ENCODE measurements at regions not wholly inside any gene's neighbourhood (a gene's known extent, or its start where the extent isn't known, plus 50 kb on each side); places are given as distances from the start of the nearest gene placed in this dataset.

DNA sequence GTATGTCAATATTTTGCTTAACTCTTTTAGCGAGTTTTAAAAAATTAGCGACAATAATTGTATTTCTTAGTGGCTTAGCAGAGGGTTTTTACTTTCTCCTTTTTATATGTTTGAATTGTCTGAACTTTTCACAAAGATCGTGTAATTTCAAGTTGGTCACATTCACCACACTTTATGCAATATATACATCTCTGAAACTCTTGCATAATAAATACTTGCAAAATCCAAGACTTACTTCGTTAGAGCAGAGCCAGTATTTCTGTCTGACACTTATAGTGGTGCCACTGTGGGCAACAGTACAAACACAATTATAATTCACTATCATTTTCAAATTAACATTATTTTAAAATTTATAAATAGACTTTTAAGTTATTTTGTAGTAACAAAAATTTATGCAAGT is 62.0 kb downstream of the SUCNR1 start:
- no peak for DNase-seq

DNA sequence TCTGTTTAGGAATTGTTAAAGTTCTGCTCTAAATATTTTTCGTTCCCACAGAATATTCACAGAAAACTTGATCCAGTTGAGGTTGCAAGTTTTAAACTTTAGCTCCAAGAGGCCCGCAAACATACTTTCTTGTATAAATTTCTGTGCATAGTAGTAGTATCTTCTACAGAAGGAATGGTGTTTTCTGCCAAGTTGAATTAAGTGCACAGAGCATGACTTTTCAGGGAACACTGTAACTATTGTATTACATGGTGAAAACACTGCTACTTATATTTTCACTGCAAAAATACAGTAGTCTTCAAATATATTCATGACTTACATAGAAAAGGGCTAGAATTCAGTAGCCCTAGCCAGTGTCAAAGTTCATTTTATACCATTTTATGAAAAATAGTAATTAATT is 67.0 kb downstream of the SUCNR1 start:
- no peak for DNase-seq

DNA sequence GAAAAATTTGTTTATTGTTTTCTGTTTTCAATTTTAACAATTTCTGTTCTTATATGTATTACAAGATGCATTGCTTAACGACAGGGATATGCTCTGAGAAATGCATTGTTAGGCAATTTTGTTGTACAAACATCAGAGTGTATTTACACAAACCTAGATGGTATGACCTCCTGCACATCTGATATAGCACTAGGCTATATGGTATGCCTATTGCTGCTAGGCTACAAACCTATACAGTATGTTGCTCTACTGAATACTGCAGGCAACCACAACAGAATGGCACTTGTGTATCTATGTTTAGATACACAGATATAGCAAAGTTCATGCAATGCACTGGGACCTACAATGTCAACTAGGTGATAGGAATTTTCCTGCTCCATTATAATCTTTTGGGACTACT is 70.1 kb downstream of the SUCNR1 start:
- no peak for DNase-seq

DNA sequence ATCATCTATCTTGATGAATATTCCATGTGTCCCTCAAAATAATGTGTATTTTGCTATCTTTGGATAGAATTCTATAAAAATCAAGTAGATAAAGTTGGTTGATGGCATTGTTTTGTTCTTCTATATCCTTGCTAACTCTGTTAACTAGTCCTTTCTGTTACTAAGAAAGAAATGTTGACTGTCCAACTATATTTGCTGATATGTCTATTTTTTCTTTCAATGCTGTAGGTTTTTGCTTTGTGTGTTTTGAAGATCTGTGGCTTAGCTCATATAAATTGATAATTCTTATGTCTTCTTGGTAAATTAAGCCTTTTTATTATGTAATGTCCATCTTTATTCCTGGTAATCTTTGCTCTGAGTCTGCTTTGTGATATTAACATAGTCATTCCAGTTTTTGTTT is 70.9 kb downstream of the SUCNR1 start:
- no peak for DNase-seq

DNA sequence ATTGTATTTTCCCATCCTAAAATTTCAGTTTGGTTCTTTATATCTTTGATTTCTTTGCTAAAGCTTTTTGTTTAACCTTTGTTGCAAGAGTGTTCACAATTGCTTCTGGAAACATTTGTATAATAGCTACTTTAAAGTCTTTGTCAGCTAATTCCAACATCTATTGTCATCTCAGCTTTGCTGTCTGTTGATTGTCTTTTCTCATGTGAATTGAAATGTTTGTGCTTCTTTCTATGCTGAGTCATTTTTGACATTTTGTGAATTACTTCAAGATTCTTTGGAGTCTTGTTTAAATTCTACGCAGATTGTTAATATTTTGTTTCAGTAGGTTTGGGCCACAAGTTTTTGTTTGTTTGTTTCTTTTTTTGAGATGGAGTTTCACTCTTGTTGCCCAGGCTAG is 73.2 kb downstream of the SUCNR1 start:
- DNase-seq = no peak

DNA sequence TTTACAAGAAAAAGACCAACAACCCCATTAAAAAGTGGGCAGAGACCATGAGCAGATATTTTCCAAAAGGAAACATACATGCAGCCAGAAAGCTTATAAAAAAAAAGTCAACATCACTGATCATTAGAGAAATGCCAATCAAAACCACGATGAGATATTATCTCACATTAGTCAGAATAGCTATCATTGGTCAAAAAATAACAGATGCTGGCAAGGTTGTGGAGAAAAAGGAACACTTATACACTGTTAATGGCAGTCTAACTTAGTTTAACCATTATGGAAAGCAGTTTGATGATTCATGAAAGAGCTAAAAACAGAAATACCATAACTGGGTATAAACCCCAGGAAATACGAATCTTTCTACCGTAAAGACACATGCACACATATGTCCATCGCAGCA is 76.3 kb downstream of the SUCNR1 start:
- no peak for DNase-seq

DNA sequence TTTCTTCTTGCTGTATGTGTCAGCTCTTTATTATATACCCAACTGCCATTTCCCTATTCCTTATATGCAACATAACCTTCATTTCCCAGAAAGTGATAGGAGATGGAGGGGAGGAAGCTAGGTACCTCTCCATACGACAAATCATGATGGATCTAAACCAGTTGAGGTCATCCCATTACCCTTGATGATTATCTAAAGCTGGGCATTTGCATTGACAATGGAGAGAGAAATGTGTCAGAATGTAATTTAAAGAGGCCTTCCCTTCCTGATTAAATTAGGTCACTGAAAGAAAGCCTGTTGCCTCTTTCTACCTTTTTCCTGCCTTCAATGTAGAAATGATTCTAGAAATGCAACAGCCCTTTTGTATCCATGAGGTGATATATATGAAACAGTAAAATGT is 81.9 kb downstream of the SUCNR1 start:
- no peak for DNase-seq

DNA sequence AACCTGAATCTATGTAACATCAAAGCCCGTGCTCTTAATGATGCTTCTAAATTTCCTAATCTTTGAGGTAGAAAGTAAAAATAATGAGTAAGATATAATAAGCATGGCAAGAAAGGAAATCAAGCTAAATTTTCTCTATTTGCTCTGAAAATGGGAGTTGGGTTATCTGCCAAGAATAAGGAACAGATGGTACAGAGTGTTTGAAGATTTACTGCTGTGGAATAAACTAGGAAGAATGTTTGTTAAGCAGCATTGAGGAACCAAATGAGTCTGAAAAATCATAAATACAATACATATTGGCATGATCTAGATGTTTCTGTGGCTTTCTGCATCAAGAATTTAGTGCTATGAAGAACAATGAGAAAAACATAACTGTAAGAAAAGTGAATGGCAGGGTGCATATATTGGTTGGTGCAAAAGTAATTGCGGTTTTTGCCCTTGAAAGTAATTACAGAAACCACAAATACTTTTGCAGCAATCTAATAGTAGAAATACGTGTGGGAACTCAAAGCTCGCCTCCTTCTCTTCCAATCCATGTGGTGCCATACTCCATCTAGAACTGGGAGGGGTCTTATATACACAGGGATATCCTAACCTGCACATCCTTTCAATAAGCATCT is 87.6 kb downstream of the SUCNR1 start:
- no peak for DNase-seq

DNA sequence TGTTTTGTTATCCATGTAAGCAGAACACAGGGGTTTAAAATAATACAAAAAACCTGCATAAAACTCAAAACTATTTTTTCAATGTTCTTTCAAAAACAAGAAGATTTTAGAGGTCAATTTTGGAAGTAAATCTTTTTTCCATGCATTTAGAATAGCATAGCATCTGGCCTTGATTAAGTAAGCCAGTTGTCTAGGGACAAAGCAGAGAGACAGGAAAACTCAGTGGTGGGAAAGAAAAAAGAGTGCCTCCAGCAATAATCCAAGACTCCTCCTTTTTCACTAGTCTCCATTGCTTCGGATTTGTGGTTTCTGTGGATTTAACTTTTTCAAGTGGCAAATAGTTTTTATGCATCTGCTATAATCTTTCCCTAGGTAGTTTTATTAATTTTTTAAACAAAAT is 88.9 kb downstream of the SUCNR1 start:
- DNase-seq = no peak

DNA sequence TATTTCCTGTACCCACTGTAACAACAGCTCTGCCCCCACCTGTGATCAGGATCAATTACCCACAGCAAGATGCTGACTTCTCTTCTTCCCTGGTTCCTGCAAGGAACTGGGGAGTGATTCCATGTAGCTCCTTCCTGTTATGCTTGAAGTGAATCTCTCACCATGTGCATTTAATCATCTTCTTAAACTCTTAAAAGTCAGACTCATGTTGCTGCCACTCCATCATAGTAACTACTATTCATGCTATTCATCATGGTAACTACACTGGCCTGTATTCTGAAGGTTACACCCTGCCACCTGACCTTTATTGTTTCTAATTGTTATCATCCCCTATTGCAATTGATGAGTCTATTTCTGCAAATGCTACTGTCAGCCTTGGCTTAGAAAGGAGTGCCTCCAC is 89.5 kb downstream of the SUCNR1 start:
- DNase-seq = no peak

DNA sequence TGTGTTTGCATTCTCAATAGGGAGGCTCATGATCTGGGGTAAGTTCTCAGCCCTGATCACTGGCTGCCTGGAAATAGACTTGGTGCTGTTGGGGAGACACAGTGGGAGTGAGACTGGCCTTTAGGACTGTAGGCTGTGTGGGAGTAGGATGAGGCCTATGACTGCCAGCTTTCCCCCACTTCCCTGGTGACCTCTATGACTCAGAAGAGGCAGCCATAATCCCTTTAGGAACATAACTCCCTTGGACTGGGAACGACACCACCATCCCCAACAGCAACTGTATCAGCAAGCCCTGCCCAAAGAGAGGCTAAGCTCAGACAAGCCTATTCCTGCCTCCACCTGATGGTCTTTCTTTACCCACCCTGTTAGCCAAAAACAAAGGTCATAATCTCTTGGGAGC is 91.3 kb downstream of the SUCNR1 start:
- DNase-seq = no peak

DNA sequence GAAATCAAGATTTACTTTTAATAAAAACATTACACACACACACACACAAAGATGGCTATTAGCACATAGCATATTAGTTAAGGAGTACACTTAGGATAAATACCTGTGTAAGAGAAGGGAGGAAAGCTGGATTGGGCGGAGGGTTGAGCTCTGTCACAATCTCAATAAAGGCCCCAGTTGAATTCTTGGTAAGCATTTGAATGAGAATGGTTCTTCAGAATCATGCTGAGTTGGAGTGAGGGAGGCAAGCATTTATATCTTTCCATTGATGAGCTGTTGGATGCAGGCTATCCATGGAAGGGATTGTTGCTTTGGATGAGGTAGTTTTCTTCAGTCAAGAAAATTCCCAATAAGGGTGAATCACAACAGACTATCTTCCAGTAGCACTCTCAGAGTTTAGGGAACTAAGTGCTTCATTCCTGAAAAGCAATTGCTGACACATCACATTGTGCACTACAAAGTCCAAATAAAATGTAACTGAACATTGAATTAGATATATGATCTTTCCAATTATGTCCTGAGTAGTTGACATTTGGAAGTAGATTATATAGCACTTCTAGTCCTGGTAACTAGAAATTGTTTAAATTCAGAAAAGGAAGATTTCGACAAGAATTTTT is 95.7 kb downstream of the SUCNR1 start:
- DNase-seq = no peak

DNA sequence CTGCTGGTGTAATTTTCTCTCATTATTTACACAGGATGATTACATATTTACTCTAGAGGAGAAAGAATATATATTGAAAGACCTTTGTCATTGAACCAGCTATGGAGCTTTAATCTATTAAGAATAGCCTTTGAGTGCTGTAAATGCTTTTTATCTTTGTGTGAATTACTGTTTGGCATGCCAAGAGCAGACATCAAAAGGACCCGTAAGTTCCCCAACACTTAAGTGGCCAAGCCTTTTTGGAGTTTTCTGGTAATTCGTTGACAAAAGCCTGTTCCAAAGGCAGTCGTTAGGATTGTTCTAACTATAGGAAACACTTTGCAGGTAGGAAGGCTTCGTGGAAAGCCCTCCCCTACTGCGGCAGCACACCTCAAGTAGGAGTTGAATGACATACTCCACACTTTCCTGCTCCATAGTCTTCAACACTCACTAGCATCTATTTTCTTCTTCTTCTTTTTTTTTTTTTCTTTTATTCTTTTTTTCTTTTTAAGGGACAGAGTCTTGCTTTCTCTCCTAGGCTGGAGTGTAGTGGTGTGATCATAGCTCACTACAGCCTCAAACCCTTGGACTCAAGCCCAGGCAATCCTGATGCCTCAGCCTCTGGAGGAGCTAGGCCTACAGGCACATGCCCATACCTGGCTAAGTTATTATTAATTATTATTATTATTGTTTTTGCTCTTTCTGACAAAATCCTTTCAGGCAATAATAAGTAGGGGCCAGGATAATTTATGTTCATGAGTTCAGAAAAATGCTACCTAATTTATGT is 98.6 kb downstream of the SUCNR1 start:
- DNase-seq = no peak

DNA sequence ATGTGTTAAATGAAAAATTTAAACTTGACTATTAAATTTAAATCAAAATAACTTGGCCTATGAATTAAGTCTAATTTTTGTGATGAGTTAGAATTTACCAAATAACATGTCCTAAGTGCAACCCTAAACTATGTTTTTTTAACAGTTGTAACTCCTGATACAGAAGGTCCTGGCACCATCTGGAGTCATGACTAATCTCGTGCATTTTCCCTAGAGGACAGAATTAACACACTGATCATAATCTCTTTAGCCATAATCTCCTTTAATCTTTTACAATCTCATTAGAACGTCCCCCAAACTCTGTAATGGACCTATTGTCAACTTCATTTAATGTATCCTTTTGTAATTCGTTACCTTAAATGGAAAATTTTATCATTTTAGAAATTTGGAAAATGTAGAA is 100.6 kb downstream of the SUCNR1 start:
- DNase-seq = no peak

DNA sequence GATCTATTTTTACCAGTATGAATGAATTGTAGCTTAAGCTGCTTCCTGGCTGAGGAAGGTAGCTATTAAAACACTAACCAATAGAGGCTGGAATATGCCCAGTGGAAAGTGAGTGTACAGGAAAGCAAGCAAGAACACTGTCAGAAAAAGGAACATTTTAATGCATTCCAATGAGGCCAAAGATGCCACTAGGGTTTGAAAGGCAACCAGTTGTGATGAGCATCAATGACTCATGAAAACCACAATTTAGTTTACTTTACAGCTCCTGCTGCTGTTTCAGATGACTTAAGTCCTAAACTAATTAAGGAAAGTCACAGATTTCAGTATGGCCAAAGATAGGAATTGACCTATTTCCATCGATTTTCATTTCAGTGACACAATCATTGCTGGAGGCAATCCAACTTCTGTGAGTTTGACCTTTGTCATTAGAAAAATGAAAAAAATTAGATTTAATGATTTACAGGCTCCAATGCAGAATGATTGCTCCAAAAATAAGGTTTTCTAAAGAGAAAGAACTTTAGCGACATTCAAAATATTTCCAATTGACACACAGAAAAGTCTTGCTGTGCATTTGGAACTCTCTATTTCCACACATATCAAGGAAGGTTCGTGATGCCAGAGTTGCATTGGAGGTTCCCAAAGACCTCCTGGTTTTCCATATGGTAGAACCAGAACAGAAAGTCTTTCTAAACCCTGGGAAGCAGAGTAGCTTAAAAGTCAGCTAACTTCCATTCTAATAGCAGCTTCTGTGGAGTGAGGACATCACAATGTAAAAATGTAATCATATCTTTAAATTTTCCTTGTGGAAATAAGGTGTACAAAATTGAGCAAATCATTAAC is 103.0 kb downstream of the SUCNR1 start:
- no peak for DNase-seq

DNA sequence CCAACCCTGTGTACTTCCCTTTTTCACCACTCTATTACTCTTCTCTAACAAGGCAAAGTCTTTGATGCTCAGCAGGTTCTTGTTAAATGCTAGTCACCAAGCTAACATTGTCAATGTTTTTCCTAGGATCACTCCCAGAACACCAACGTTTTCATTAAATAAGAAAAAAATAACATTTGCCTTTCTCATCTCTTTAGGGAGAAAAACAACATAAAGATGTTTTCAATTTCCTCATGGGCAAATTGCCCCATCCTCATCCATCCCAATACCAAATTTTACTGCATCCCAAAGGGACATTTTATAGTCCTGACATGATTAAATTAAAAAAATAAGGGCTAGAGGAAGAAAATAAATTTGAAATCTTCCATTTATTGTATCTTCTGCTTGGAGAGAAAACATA is 106.5 kb downstream of the SUCNR1 start:
- DNase-seq = no peak

DNA sequence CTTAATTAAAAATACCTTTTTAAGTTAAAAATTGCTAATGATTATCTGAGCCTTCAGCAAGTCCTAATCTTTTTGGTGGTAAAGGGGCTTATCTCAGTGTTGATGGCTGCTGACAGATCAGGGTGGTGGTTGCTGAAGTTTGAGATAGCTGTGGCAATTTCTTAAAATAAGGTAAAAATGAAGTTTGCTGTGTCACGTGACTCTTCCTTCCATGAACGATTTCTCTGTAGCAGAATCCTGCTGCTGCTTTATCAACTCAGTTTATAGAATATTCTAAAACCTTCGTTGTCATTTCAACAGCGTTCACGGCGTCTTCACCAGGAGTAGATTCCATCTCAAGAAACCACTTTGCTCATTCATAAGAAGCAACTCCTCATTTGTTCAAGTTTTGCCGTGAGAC is 110.1 kb downstream of the SUCNR1 start:
- DNase-seq = no peak

DNA sequence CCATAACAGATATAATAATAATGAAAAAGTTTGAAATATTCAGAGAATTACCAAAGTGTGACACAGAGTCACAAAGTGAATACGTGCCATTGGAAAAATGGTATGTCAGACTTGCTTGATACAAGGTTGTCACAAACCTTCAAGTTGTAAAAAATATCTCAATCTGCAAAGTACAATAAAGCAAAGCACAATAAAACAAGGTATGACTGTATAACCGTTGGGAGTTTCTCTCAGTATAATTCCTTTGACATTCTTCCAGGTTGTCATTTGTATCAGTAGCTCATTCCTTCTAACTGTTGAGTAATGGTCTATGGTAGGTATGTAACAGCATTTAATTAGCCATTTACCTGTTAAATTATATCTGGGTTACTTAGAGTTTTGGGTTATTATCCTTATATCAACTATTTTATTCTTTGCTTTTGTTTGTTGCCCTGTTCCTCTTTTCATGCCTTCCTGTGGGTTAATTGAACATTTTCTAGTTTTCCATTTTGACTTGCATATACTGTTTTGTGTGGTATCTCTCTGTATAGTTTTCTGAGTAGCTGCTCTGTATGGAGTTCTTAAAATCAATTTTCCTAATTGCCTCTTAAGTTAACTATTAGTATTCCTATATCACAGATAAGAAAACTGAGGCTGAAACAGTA is 112.5 kb downstream of the SUCNR1 start:
- DNase-seq = no peak

DNA sequence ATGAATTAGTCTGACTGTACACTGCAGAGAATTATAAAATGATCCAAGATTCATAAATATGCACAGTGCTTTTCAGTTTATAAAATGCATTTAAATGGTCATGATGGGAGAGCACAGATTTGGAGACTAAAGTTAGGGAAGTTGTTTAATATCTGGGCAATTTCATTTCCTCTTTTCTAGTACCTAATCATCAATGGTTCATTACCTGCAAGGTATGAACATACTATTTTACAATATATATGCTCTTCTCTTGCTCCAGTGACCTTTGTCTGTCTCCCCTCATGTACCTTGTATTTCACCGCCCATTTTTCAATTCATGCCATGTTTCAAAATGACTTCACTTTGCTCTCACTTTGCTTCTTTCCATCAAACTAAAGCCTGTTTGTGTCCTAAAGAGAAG is 114.5 kb downstream of the SUCNR1 start:
- no peak for DNase-seq

DNA sequence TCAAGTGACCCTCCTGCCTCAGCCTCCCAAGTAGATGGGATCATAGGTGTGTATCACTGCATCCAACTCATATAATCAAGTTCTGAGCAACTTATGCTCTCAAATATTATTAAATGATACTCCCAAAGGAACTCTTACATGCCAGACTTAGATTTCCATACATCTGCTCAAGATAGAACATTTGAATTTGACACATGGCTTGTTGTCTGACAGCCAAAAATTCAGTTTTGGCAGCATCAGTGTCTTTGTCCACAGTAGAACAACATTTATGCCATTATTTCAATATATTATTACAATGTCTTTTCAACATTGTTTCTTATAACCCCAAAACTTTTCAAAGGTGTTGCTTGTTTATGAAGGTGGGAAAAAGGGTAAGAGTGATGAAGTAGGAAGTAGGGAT is 116.2 kb downstream of the SUCNR1 start:
- no peak for DNase-seq

DNA sequence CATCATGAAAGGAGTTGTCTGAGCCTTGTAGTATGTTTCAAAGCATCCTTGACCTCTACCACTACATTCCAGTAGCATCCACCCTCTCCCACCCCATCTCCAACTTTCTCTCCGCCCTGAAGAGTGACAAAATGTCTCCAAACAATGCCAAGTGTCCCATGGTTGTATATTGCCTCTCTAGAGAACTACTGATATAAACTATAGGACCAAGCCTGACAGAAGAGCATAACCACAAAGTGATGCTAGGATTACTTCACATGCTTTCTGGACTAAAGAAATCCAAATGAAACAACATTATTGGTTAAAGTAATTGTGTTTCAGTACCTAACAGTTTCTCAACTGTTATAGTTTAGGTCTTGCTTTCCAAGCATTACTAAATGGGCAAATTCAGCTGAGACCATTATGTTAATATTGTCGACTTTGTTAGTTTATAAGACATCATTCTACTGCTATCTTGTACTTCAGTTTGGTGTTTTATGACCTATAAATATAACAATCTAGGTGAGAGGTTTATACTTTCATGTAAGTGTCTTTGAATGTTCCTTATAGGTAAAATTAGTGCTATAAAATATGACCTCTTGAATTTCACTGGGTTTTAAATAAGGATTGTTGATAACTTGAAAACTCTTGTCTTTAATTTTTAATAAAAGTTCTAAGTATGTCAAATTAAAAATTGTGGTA is 117.4 kb downstream of the SUCNR1 start:
- DNase-seq = no peak

DNA sequence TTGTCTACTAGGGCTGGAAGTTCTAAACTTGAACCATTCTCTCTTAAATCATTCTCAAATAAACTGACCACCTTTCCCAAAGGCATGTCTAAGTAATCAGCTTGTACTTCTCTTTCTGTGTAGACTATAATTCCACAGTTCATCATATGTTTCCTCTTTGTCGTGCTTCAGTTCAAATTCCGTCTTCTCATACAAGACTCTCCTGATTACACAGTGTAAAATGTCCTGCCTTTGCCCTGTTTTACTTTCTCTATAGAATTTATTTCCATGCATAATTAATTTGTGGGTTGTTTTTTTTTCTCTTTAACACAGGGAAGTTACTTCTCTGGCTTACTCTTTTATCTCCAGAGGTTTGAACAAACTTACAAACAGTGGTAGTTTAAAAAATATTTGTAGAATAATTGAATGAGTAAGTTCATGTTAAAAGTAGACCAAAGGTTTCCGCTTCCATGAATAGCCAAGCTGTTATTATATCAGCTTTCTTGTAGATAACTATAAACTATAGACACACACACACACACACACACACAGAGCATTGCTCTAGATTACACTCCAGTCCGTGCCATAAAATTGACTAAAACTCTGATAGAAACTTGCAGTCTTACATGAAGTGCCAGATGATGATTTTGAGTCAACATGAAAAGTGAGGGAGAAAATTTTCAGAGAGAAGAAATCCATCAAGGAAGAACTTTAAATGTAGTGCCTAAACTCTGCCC is 119.0 kb downstream of the SUCNR1 start:
- DNase-seq = no peak
